GM19238 (cell line): ENCODE measurements at regions not wholly inside any gene's neighbourhood (a gene's known extent, or its start where the extent isn't known, plus 50 kb on each side); places are given as distances from the start of the nearest gene placed in this dataset.

Source experiments
- DNase-seq: peaks from one replicate; pipeline ENCODE4 v3.0.0; 2011; ENCODE audit warnings: low spot score; ENCODE audit not compliant: insufficient read length

- DNase-seq: no peak
Observed at GRCh38 chr5:44660251-44660650, 148.5 kb upstream of the MRPS30 start.

GRCh38 chr5:44659334-44659733 lies 149.4 kb upstream of the MRPS30 start:
- no peak for DNase-seq

GRCh38 chr5:44652674-44653073 lies 156.1 kb upstream of the MRPS30 start:
- no peak for DNase-seq

GRCh38 chr5:44646016-44646415 lies 162.7 kb upstream of the MRPS30 start:
- no peak for DNase-seq

GRCh38 chr5:44645502-44645901 lies 163.2 kb upstream of the MRPS30 start:
- DNase-seq: no peak

- no peak for DNase-seq
Observed at GRCh38 chr5:44644628-44645027, 164.1 kb upstream of the MRPS30 start.

- no peak for DNase-seq
Observed at GRCh38 chr5:44641820-44642219, 166.9 kb upstream of the MRPS30 start.

GRCh38 chr5:44640945-44641456 lies 167.7 kb upstream of the MRPS30 start:
- no peak for DNase-seq

- DNase-seq: no peak
Observed at GRCh38 chr5:44637916-44638869, 170.6 kb upstream of the MRPS30 start.

GRCh38 chr5:44632344-44632743 lies 176.4 kb upstream of the MRPS30 start:
- DNase-seq: no peak

GRCh38 chr5:44626846-44627245 lies 181.9 kb upstream of the MRPS30 start:
- no peak for DNase-seq

- no peak for DNase-seq
Observed at GRCh38 chr5:44622331-44622730, 186.4 kb upstream of the MRPS30 start.

GRCh38 chr5:44619875-44620610 lies 188.7 kb upstream of the MRPS30 start:
- no peak for DNase-seq

GRCh38 chr5:44614845-44615244 lies 193.9 kb upstream of the MRPS30 start:
- DNase-seq: no peak

GRCh38 chr5:44613936-44614335 lies 194.8 kb upstream of the MRPS30 start:
- no peak for DNase-seq

GRCh38 chr5:44605926-44606325 lies 202.8 kb upstream of the MRPS30 start:
- DNase-seq: no peak

GRCh38 chr5:44603496-44604272 lies 205.1 kb upstream of the MRPS30 start:
- DNase-seq: no peak

GRCh38 chr5:44574678-44575077 lies 185.5 kb upstream of the FGF10 start:
- no peak for DNase-seq

- DNase-seq: no peak
Observed at GRCh38 chr5:44568519-44568918, 179.3 kb upstream of the FGF10 start.

GRCh38 chr5:44565902-44566301 lies 176.7 kb upstream of the FGF10 start:
- no peak for DNase-seq

- no peak for DNase-seq
Observed at GRCh38 chr5:44565360-44565759, 176.1 kb upstream of the FGF10 start.

GRCh38 chr5:44546286-44546685 lies 157.1 kb upstream of the FGF10 start:
- DNase-seq: no peak
